Adrenal gland (tissue), 9 donors: ENCODE measurements at regions not wholly inside any gene's neighbourhood (a gene's known extent, or its start where the extent isn't known, plus 50 kb on each side); places are given as distances from the start of the nearest gene placed in this dataset.

Experiments
- DNase-seq, 7 donors: peaks; one replicate each; pipeline ENCODE4 v3.0.0-alpha.2; 2019 to 2020
- H3K27ac ChIP-seq, 5 donors: fragments of 200-600 bp; sonication (generic) in 4 of 5; 1 replicate in 3 of 5; 2 replicates in 2 of 5; pipeline versions ENCODE4 v1.5.1 to v1.8.0; 2016 to 2020; ENCODE audit warnings: mild to moderate bottlenecking in 1 of 5
- H3K27me3 ChIP-seq: fragments of 200-600 bp; 2 replicates; pipeline ENCODE4 v1.8.0; 2021
- H3K36me3 ChIP-seq, 2 donors: fragments of 200-600 bp; replicated peaks in 1 of 2; 1 replicate in 1 of 2; 2 replicates in 1 of 2; pipeline versions ENCODE4 v1.5.1 to v1.8.0; 2018 to 2022
- H3K4me1 ChIP-seq, 2 donors: fragments of 200-600 bp; replicated peaks in 1 of 2; 1 replicate in 1 of 2; 2 replicates in 1 of 2; pipeline versions ENCODE4 v1.5.1 to v1.8.0; 2018 to 2021
- H3K4me3 ChIP-seq, 4 donors: fragments of 200-600 bp; sonication (generic) in 3 of 4; one replicate each; pipeline ENCODE4 v1.5.1; 2016 to 2018
- H3K9me3 ChIP-seq, 3 donors: fragments of 200-600 bp; sonication (generic) in 1 of 3; replicated peaks in 1 of 3; 1 replicate in 2 of 3; 2 replicates in 1 of 3; pipeline versions ENCODE4 v1.5.1 to v1.8.0; 2016 to 2021
- POLR2A ChIP-seq, 2 donors: fragments of 450-650 bp; IDR thresholded peaks; one replicate each; pipeline ENCODE4 v1.6.1; 2017; ENCODE audit warnings: antibody characterized with exemption in 2 of 2, mild to moderate bottlenecking in 2 of 2, moderate library complexity in 1 of 2
- WGBS, 4 donors: extraction: QIAGEN DNeasy Blood & Tissue Kit in 2 of 4; methylation state at CpG; one replicate each; pipeline versions ENCODE4 v1.1.5 to v1.1.7; 2013 to 2017; 5-methylcytosine and 5-hydroxymethylcytosine counted together
- intact Hi-C, 2 donors: fragments of 100-400 bp; cut with DNase I; formaldehyde crosslinking; loops; one replicate each; pipeline versions ENCODE4 v1.14.1 to v1.15.0; 2022 to 2023
- TF ChIP-seq, protein P1 (sequence below), 6 experiments: fragments of 450-650 bp in 4 of 6; fragments of 200-600 bp in 2 of 6; sonication (generic) in 1 of 6; IDR thresholded peaks; 1 replicate in 5 of 6; 2 replicates in 1 of 6; pipeline versions ENCODE4 v1.5.1 to v1.8.0; 2016 to 2021; ENCODE audit warnings: antibody characterized with exemption in 6 of 6, mild to moderate bottlenecking in 2 of 6, moderate library complexity in 1 of 6
- donor health status: healthy with polysubstance abuse.
- donor health status: Bipolar disorder and iron deficiency.
- donor health status: DM: yes; HTN: yes; CAD: no.
- donor health status: DM: no; HTN: no; CAD: no.
- donor health status: DM: no; HTN: no; CAD: no.

DNA sequence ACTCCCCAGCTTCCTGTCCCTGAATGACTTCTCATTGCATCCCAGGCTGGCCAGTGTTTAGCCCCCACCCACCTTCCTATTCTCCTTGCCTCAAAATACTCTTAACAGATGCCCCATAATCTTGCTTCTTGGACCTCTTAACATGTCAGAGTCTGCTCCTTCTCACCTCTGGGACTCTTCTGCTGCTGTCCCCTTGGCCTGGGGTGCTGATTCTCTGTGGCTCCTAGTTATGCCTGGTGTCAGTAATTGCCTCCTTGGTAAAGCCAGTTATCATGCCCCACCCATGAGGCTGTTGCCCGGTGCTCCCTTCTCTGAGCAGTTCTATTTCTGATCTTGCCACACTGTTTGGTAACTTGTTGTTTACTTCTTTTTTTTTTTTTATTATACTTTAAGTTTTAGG is 256.8 kb downstream of the STIM2 start:
- no peak for TF ChIP-seq POLR2A (IDR thresholded peaks at IDR 0.05)
- TF ChIP-seq, protein P1, sequence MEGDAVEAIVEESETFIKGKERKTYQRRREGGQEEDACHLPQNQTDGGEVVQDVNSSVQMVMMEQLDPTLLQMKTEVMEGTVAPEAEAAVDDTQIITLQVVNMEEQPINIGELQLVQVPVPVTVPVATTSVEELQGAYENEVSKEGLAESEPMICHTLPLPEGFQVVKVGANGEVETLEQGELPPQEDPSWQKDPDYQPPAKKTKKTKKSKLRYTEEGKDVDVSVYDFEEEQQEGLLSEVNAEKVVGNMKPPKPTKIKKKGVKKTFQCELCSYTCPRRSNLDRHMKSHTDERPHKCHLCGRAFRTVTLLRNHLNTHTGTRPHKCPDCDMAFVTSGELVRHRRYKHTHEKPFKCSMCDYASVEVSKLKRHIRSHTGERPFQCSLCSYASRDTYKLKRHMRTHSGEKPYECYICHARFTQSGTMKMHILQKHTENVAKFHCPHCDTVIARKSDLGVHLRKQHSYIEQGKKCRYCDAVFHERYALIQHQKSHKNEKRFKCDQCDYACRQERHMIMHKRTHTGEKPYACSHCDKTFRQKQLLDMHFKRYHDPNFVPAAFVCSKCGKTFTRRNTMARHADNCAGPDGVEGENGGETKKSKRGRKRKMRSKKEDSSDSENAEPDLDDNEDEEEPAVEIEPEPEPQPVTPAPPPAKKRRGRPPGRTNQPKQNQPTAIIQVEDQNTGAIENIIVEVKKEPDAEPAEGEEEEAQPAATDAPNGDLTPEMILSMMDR (IDR thresholded peaks at IDR 0.05), result no peak

DNA sequence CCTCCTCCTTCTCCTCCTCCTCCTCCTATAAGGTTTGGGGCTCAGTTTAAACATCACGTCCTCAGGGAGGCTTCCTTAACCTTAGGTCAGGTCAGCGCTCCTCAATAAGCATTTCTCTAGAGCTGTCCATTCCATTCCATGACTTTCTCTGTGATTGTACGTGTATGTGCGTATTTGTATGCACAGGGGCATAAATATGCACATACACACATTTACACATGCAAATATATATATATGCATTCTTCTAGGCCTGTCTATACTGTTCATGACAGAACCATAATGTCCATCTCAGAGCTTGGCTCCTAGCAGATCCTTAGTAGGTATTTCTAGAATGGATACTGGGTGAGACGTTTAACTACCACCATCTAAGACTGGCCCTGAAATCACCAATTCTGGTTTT is 258.6 kb downstream of the STIM2 start:
- WGBS, 4 donors, result 72 to 83% (median 79%) methylated on average over 5 of the region's 5 CpGs
- Histone ChIP-seq H3K27me3 (no peaks in the 10 kb centered on the region), H3K9me3 (no peaks in the 10 kb centered on the region), H3K4me3 (no peak overlapping the region), H3K27ac (no peak overlapping the region), H3K4me1 (no peaks in the 10 kb centered on the region), H3K36me3 (no peaks in the 10 kb centered on the region)
- no peak for TF ChIP-seq POLR2A (IDR thresholded peaks at IDR 0.05)
- TF ChIP-seq, protein P1 (IDR thresholded peaks at IDR 0.05), result no peak
- DNase-seq, result no peak
- intact Hi-C loops, result no loop called here

More for the DNA sequence above, 256.8 kb downstream of the STIM2 start:
- Histone ChIP-seq H3K27me3 (no peaks in the 10 kb centered on the region), H3K27ac (no peak overlapping the region), H3K4me1 (no peaks in the 10 kb centered on the region), H3K9me3 (no peaks in the 10 kb centered on the region), H3K4me3 (no peak overlapping the region), H3K36me3 (no peaks in the 10 kb centered on the region)
- no peak for DNase-seq
- 82 to 100% (median 85%) methylated on average over 1 of the region's 1 CpG for WGBS, 4 donors
- intact Hi-C loops, result no loop called here

DNA sequence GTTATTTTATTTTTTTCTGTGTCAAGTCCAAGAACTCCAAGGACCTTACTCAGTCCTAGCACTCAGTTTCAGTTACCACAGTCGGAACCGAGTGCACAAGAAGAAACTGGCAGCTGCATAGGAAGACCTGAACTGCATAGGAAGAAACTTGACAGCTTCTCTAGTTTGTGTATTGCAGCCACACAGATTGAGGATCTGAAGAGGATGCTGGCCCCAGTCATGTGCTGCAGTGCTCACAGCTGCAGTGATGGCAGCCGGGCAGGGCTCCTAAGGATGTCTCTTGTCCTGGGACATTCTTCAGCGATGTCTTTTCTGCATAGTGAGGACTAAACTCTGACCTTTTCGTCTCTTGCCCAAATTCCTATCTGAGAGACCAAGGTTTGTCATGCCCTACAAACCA is 261.2 kb downstream of the STIM2 start:
- Histone ChIP-seq H3K4me3 (no peak overlapping the region), H3K36me3 (no peaks in the 10 kb centered on the region), H3K9me3 (no peaks in the 10 kb centered on the region), H3K27ac (no peak overlapping the region), H3K27me3 (no peaks in the 10 kb centered on the region), H3K4me1 (no peaks in the 10 kb centered on the region)
- WGBS, 4 donors, result 77 to 88% (median 83%) methylated on average over 5 of the region's 5 CpGs
- intact Hi-C loops, result no loop called here
- TF ChIP-seq, protein P1 (IDR thresholded peaks at IDR 0.05), result no peak
- TF ChIP-seq POLR2A (IDR thresholded peaks at IDR 0.05), result no peak
- DNase-seq, result no peak

DNA sequence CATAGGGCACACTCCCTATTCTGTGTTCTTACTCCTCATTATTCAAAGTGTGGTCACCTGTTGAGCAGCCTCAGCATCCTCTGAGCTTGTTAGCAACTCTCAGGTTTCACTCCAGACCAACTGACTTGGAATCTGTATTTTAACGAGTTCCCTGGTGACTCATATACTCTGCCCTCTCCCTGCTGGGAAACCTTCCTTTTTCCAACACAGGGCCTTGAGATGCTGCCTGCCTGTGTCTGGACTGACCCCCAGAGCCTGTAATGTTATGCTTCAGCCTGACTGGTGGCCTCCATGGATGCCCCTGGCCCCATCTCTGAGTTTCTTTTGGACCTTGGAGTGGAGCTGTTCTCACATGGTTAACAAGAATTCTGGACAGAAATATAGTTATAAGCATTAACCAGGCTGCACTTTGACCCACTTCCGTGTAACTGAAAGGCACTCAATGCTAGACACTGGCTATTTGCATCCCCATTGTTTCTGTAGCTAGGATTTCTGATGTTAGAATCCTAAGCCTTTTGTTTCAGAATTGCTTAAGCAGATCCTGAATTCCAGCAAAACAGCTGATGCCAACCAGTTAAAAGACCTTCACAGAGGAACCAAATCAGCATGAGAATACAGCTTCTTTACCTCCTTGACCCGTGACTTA is 262.6 kb downstream of the STIM2 start:
- H3K9me3 ChIP-seq, result no peaks in the 10 kb centered on the region
- intact Hi-C loops, result no loop called here
- no peak overlapping the region for H3K4me3 ChIP-seq
- no peak for DNase-seq
- no peaks in the 10 kb centered on the region for H3K27me3 ChIP-seq
- H3K36me3 ChIP-seq, result no peaks in the 10 kb centered on the region
- H3K27ac ChIP-seq, result no peak overlapping the region
- 34 to 53% (median 40%) methylated on average over 3 of the region's 3 CpGs for WGBS, 4 donors
- H3K4me1 ChIP-seq, result no peaks in the 10 kb centered on the region
- TF ChIP-seq POLR2A (IDR thresholded peaks at IDR 0.05), result no peak
- TF ChIP-seq, protein P1 (IDR thresholded peaks at IDR 0.05), result no peak
